ENCODE measurements at regions not wholly inside any gene's neighbourhood (a gene's known extent, or its start where the extent isn't known, plus 50 kb on each side); places are given as distances from the start of the nearest gene placed in this dataset.

DNA sequence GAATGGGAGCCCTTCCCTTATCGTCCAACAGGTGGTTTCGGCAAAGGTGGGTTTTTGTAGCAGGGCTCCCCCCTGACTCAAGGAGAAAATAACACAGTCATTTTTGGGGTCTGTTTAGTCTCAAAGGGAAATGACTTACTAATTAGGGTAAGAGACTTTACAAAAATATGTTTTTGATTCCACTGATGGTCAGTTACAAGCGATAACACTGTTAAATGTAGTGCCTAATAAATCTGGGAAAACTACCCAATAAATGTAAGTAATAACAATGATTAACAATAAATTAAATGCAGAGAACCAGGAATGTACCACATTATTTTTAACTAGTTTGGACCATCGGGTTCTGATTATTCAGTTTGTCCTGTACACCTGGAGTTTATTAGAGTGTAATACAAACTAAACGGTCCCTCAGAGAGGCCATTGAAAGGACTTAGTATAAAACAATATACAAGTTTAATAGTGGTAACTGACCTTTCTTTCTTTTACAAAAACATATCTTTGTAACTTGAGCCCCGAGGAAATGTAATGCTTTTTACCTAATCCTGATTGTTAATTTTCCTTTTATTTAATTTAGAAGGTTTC is 216.2 kb upstream of the HABP2 start:
- 86 to 88% methylated on average over 6 of the region's 6 CpGs for WGBS, 2 donors
- DNase-seq: no peak
- intact Hi-C loops (cut with DNase I): no loop called here
- no peaks in the 10 kb centered on the region for H3K4me1 ChIP-seq
- H3K36me3 ChIP-seq: no peaks in the 10 kb centered on the region
- H3K4me3 ChIP-seq (replicated peaks in 1 of 3): no peak overlapping the region
- TF ChIP-seq, protein P1, sequence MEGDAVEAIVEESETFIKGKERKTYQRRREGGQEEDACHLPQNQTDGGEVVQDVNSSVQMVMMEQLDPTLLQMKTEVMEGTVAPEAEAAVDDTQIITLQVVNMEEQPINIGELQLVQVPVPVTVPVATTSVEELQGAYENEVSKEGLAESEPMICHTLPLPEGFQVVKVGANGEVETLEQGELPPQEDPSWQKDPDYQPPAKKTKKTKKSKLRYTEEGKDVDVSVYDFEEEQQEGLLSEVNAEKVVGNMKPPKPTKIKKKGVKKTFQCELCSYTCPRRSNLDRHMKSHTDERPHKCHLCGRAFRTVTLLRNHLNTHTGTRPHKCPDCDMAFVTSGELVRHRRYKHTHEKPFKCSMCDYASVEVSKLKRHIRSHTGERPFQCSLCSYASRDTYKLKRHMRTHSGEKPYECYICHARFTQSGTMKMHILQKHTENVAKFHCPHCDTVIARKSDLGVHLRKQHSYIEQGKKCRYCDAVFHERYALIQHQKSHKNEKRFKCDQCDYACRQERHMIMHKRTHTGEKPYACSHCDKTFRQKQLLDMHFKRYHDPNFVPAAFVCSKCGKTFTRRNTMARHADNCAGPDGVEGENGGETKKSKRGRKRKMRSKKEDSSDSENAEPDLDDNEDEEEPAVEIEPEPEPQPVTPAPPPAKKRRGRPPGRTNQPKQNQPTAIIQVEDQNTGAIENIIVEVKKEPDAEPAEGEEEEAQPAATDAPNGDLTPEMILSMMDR (IDR thresholded peaks at IDR 0.05): no peak
- TF ChIP-seq POLR2A (IDR thresholded peaks at IDR 0.05): no peak
- H3K27me3 ChIP-seq: no peaks in the 10 kb centered on the region
- H3K27ac ChIP-seq: no peak overlapping the region
- no peaks in the 10 kb centered on the region for H3K9me3 ChIP-seq

GRCh38 chr10:113337142-113337541 is 215.7 kb upstream of the HABP2 start:
- Histone ChIP-seq H3K9me3 (no peaks in the 10 kb centered on the region), H3K27ac (no peak overlapping the region), H3K36me3 (no peaks in the 10 kb centered on the region), H3K4me3 (replicated peaks in 1 of 3) (no peak overlapping the region), H3K4me1 (no peaks in the 10 kb centered on the region), H3K27me3 (no peaks in the 10 kb centered on the region)
- TF ChIP-seq, protein P1 (IDR thresholded peaks at IDR 0.05): no peak
- no peak for TF ChIP-seq POLR2A (IDR thresholded peaks at IDR 0.05)
- no peak for DNase-seq
- WGBS, 2 donors: 97 to 100% methylated on average over 1 of the region's 1 CpG
- intact Hi-C loops (cut with DNase I): no loop called here

DNA sequence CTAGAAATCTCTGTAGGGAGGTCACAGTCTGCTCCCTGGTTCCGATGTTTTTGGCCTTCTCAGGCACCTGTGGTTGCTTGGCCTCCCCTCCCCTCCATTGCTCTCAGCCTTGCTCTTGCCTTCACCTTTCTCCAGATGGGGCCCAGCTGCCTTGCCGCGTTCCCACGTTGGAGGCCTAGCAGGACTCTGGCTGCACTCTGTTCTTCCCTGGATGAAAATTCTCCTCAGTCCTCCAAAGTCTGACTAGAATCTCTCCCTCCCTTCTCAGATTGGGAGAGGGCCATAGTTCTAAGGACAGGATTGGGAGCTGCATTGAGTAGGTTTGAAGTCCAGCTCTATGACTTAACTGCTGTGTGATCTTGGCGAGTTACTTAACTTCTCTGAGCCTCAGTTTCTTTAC is 213.7 kb upstream of the HABP2 start:
- Histone ChIP-seq H3K27ac (no peak overlapping the region), H3K4me1 (no peaks in the 10 kb centered on the region), H3K36me3 (no peaks in the 10 kb centered on the region), H3K27me3 (no peaks in the 10 kb centered on the region), H3K4me3 (replicated peaks in 1 of 3) (no peak overlapping the region), H3K9me3 (no peaks in the 10 kb centered on the region)
- TF ChIP-seq POLR2A (IDR thresholded peaks at IDR 0.05): no peak
- TF ChIP-seq, protein P1 (IDR thresholded peaks at IDR 0.05): no peak
- DNase-seq: no peak
- 87 to 99% methylated on average over 5 of the region's 5 CpGs for WGBS, 2 donors
- intact Hi-C loops (cut with DNase I): no loop called here

DNA sequence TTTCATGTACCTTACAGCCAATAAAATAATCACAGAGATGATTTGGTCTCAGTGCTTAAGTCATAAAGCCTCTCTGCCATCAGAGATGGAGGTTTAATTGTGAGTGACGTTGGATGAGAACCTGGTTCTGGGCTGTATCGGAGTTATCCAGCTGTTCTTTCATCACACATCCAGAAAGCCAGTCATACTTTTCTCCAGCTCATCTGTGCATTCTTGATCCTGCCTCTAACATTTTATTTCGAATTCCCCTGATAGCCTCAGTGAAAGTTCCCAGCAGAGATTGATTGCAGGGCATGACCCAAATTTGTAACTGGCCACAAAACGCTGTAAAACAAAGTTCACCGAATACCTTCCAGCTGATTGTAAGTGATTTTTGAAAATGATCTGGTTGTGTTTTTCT is 212.6 kb upstream of the HABP2 start:
- intact Hi-C loops (cut with DNase I): no loop called here
- Histone ChIP-seq H3K9me3 (no peaks in the 10 kb centered on the region), H3K27me3 (no peaks in the 10 kb centered on the region), H3K27ac (no peak overlapping the region), H3K4me1 (no peaks in the 10 kb centered on the region), H3K4me3 (replicated peaks in 1 of 3) (no peak overlapping the region), H3K36me3 (no peaks in the 10 kb centered on the region)
- TF ChIP-seq, protein P1 (IDR thresholded peaks at IDR 0.05): no peak
- TF ChIP-seq POLR2A (IDR thresholded peaks at IDR 0.05): no peak
- no peak for DNase-seq
- 85 to 94% methylated on average over 5 of the region's 5 CpGs for WGBS, 2 donors

DNA sequence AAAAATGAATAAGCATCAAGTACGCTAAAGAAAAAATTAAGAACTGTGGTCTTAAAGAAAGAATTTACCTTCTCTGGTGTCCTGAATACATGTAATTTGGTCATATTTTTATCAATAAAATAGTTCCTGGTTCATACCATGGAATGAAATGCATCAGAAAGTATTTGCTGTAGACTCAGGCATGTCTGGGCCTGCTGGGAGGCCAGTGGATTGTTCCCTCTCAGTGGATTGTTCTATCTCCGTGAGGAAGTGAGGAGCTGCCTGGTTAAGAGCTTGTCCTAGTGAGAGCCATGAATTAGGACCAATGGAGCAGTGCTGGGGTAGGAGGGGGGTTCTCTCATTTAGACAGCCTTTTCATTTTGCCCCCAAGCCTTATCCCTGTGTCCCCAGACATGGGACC is 211.7 kb upstream of the HABP2 start:
- H3K27me3 ChIP-seq: no peaks in the 10 kb centered on the region
- no peaks in the 10 kb centered on the region for H3K4me1 ChIP-seq
- intact Hi-C loops (cut with DNase I): no loop called here
- no peak for TF ChIP-seq POLR2A (IDR thresholded peaks at IDR 0.05)
- TF ChIP-seq, protein P1 (IDR thresholded peaks at IDR 0.05): no peak
- H3K4me3 ChIP-seq (replicated peaks in 1 of 3): no peak overlapping the region
- no peaks in the 10 kb centered on the region for H3K36me3 ChIP-seq
- no peak for DNase-seq
- H3K27ac ChIP-seq: no peak overlapping the region
- H3K9me3 ChIP-seq: no peaks in the 10 kb centered on the region
- 97 to 99% methylated on average over 2 of the region's 2 CpGs for WGBS, 2 donors
